B cell (primary cell): ENCODE measurements at regions not wholly inside any gene's neighbourhood (a gene's known extent, or its start where the extent isn't known, plus 50 kb on each side); places are given as distances from the start of the nearest gene placed in this dataset.

Experiments used
- ATAC-seq: fragments of 200-7000 bp; cut with Tn5 transposase; one replicate; pipeline ENCODE4 v1.10.0; 2021; ENCODE audit warnings: low read depth, mild to moderate bottlenecking, moderate number of reproducible peaks, moderate library complexity
- CTCF ChIA-PET: fragments of 350-600 bp; sonication (Branson Sonifier 250); formaldehyde crosslinking; loops from one replicate; lab custom pipeline; 2021; ENCODE audit warnings: antibody characterized with exemption, inconsistent platforms; lab: Charles Lee
- POLR2A ChIA-PET: fragments of 350-600 bp; sonication (Branson Sonifier 250); formaldehyde crosslinking; loops from one replicate; lab custom pipeline; 2021; ENCODE audit warnings: antibody characterized with exemption; lab: Charles Lee
- DNase-seq: peaks from one replicate; pipeline ENCODE4 v3.0.0; 2013
- H2AFZ ChIP-seq: 2 replicates; pipeline ENCODE4 v1.6.1; 2012; ENCODE audit warnings: mild to moderate bottlenecking, low read depth, low read length; ENCODE audit not compliant: insufficient read depth, poor library complexity, severe bottlenecking
- H3K27ac ChIP-seq, 2 donors: 1 replicate in 1 of 2; 2 replicates in 1 of 2; pipeline ENCODE4 v1.5.1; 2012 to 2013; ENCODE audit warnings: low read length in 2 of 2, mild to moderate bottlenecking in 2 of 2, moderate library complexity in 1 of 2
- H3K27me3 ChIP-seq, 4 experiments: fragments of 200-600 bp in 1 of 4; sonication (generic) in 1 of 4; replicated peaks in 1 of 4; 1 replicate in 2 of 4; 2 replicates in 2 of 4; pipeline versions ENCODE4 v1.6.1 to v1.7.0; 2013 to 2016; ENCODE audit warnings: low read length in 3 of 4, mild to moderate bottlenecking in 2 of 4, mixed read lengths in 1 of 4, moderate library complexity in 1 of 4; ENCODE audit not compliant: insufficient read depth in 4 of 4, control insufficient read depth in 3 of 4; ENCODE audit errors: control extremely low read depth in 1 of 4
- H3K36me3 ChIP-seq, 2 experiments: replicated peaks in 1 of 2; 1 replicate in 1 of 2; 2 replicates in 1 of 2; pipeline versions ENCODE4 v1.6.1 to v1.7.1; 2013; ENCODE audit warnings: low read length in 1 of 2; ENCODE audit not compliant: insufficient read depth in 2 of 2, control insufficient read depth in 1 of 2; ENCODE audit errors: control extremely low read depth in 1 of 2, extremely low read depth in 1 of 2
- H3K4me1 ChIP-seq, 2 donors: fragments of 200-600 bp in 1 of 2; sonication (generic) in 1 of 2; 1 replicate in 1 of 2; 2 replicates in 1 of 2; pipeline versions ENCODE4 v1.5.1 to v1.6.1; 2013 to 2017; ENCODE audit warnings: low read length in 2 of 2; ENCODE audit not compliant: control insufficient read depth in 2 of 2, insufficient read depth in 2 of 2
- H3K4me2 ChIP-seq: replicated peaks from 2 replicates; pipeline ENCODE3; 2012; ENCODE audit warnings: mild to moderate bottlenecking, low read depth, low read length; ENCODE audit not compliant: poor library complexity, severe bottlenecking
- H3K4me3 ChIP-seq, 5 experiments: fragments of 200-600 bp in 1 of 5; sonication (generic) in 1 of 5; 1 replicate in 3 of 5; 2 replicates in 2 of 5; pipeline versions ENCODE4 v1.5.1 to v1.7.0; 2011 to 2016; ENCODE audit warnings: low read length in 4 of 5, mild to moderate bottlenecking in 4 of 5, low read depth in 2 of 5, control low read depth in 1 of 5, moderate library complexity in 1 of 5; ENCODE audit not compliant: insufficient read depth in 1 of 5; ENCODE audit errors: control extremely low read depth in 1 of 5, extremely low read depth in 1 of 5
- H3K79me2 ChIP-seq: fragments of 200-600 bp; sonication (generic); one replicate; pipeline ENCODE4 v1.6.0; 2016; ENCODE audit warnings: low read length; ENCODE audit not compliant: control insufficient read depth, insufficient read depth
- H3K9ac ChIP-seq: fragments of 200-600 bp; sonication (generic); 2 replicates; pipeline ENCODE4 v1.6.1; 2017; ENCODE audit warnings: mild to moderate bottlenecking, low read length, moderate library complexity
- H3K9me3 ChIP-seq, 3 donors: one replicate each; pipeline versions ENCODE4 v1.6.1 to v1.7.1; 2013; ENCODE audit warnings: low read length in 2 of 3; ENCODE audit not compliant: control insufficient read depth in 2 of 3, insufficient read depth in 1 of 3; ENCODE audit errors: control extremely low read depth in 1 of 3
- H4K20me1 ChIP-seq: 2 replicates; pipeline ENCODE4 v1.6.0; 2012; ENCODE audit warnings: mild to moderate bottlenecking, low read length; ENCODE audit not compliant: insufficient read depth, control insufficient read depth, poor library complexity, severe bottlenecking
- H3K27ac Mint-ChIP-seq: one replicate; pipeline ENCODE4 v1.8.0; 2021; ENCODE audit warnings: mixed read lengths
- H3K27me3 Mint-ChIP-seq: one replicate; pipeline ENCODE4 v1.8.0; 2021; ENCODE audit warnings: mixed read lengths
- H3K4me1 Mint-ChIP-seq: one replicate; pipeline ENCODE4 v1.8.0; 2021; ENCODE audit warnings: mixed read lengths
- H3K4me3 Mint-ChIP-seq: one replicate; pipeline ENCODE4 v1.8.0; 2021; ENCODE audit warnings: mixed read lengths
- H3K9me3 Mint-ChIP-seq: one replicate; pipeline ENCODE4 v1.8.0; 2022; ENCODE audit warnings: mixed read lengths; ENCODE audit not compliant: insufficient read depth
- EZH2 ChIP-seq: IDR thresholded peaks from 2 replicates; pipeline ENCODE4 v1.6.1; 2012; ENCODE audit warnings: borderline replicate concordance, low read depth, mild to moderate bottlenecking, moderate library complexity, low read length; ENCODE audit not compliant: insufficient read depth, poor library complexity, severe bottlenecking
- WGBS: methylation state at CpG from one replicate; pipeline ENCODE4 v1.1.5; 2013; ENCODE audit warnings: missing lambda C conversion rate; ENCODE audit not compliant: insufficient coverage; 5-methylcytosine and 5-hydroxymethylcytosine counted together
- intact Hi-C: fragments of 100-400 bp; cut with micrococcal nuclease; formaldehyde crosslinking; loops from one replicate; pipeline ENCODE4 v1.10.0; 2022
- TF ChIP-seq, protein P1 (sequence below): fragments of 200-600 bp; IDR thresholded peaks from one replicate; pipeline ENCODE4 v1.8.0; 2022; ENCODE audit warnings: antibody characterized with exemption, mild to moderate bottlenecking

DNA sequence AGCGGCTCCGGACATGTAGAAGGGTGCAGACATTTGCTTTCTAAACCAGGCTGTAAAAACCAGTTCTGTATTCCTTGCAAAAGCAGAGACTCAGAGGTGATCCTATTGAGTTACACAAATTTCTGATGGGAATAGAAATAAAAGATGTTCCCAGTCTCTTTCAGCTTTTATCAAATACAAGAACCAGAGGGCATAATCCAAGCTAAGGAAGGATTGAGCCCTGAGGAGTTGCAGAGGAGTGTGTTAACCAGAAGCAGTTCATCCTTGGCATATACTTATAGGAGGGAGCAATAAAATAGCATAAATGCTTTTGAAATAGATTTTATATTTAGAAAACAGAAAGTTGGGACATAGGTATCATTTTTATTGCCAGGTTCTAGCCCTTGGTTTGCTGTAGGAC is 75.3 kb downstream of the KIF4B start:
- no peak overlapping the region for H3K4me3 Mint-ChIP-seq
- TF ChIP-seq EZH2, result no peak
- TF ChIP-seq, protein P1, sequence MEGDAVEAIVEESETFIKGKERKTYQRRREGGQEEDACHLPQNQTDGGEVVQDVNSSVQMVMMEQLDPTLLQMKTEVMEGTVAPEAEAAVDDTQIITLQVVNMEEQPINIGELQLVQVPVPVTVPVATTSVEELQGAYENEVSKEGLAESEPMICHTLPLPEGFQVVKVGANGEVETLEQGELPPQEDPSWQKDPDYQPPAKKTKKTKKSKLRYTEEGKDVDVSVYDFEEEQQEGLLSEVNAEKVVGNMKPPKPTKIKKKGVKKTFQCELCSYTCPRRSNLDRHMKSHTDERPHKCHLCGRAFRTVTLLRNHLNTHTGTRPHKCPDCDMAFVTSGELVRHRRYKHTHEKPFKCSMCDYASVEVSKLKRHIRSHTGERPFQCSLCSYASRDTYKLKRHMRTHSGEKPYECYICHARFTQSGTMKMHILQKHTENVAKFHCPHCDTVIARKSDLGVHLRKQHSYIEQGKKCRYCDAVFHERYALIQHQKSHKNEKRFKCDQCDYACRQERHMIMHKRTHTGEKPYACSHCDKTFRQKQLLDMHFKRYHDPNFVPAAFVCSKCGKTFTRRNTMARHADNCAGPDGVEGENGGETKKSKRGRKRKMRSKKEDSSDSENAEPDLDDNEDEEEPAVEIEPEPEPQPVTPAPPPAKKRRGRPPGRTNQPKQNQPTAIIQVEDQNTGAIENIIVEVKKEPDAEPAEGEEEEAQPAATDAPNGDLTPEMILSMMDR, result no peak
- DNase-seq (no peak), ATAC-seq (no peak)
- Histone ChIP-seq H4K20me1 (no peaks in the 10 kb centered on the region), H3K4me1 (no peaks in the 10 kb centered on the region), H3K4me3 (no peak overlapping the region), H3K27ac (no peak overlapping the region), H3K79me2 (no peaks in the 10 kb centered on the region), H3K9me3 (no peaks in the 10 kb centered on the region), H3K27me3 (no peaks in the 10 kb centered on the region), H3K9ac (no peak overlapping the region), H3K4me2 (no peak overlapping the region), H2AFZ (no peak overlapping the region), H3K36me3 (no peaks in the 10 kb centered on the region)
- ChIA-PET CTCF (no interaction called here), POLR2A (no interaction called here)
- H3K9me3 Mint-ChIP-seq, result no peaks in the 10 kb centered on the region
- H3K4me1 Mint-ChIP-seq, result no peaks in the 10 kb centered on the region
- H3K27me3 Mint-ChIP-seq, result peaks cover 3% of the 10 kb centered on the region
- no peak overlapping the region for H3K27ac Mint-ChIP-seq
- intact Hi-C loops, result no loop called here
- WGBS, result 100% methylated on average over 2 of the region's 2 CpGs

DNA sequence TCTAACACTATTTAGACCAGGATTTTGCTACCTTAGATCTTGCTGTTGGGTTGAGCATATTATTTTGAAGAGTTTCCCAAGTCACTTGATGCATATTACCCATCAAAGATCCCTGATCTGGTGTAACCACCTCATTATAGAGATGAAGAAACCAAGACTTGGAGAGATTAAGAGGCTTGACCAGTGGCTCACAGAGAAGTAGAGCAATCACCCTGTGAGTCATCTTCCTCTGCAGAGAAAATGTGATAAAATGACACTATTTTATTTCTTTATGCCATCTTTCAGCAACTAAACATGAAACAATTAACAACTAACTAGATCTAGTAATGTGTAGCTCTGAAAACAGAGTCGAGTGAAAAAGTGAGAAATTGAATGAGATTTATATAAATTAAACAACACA is 76.1 kb downstream of the KIF4B start:
- no peaks in the 10 kb centered on the region for H3K27me3 ChIP-seq
- H3K4me2 ChIP-seq, result no peak overlapping the region
- H3K4me3 Mint-ChIP-seq, result no peak overlapping the region
- H3K27ac ChIP-seq, result no peak overlapping the region
- peaks cover 4% of the 10 kb centered on the region for H3K27me3 Mint-ChIP-seq
- ChIA-PET CTCF (no interaction called here), POLR2A (no interaction called here)
- no peaks in the 10 kb centered on the region for H3K9me3 Mint-ChIP-seq
- DNase-seq (no peak), ATAC-seq (no peak)
- no peaks in the 10 kb centered on the region for H4K20me1 ChIP-seq
- no peak overlapping the region for H3K4me3 ChIP-seq
- H3K36me3 ChIP-seq, result no peaks in the 10 kb centered on the region
- TF ChIP-seq, protein P1, result no peak
- TF ChIP-seq EZH2, result no peak
- no peak overlapping the region for H2AFZ ChIP-seq
- no peaks in the 10 kb centered on the region for H3K9me3 ChIP-seq
- intact Hi-C loops, result no loop called here
- no peaks in the 10 kb centered on the region for H3K4me1 ChIP-seq
- H3K4me1 Mint-ChIP-seq, result no peaks in the 10 kb centered on the region
- WGBS, result no CpG with 5 or more reads among the region's 1 CpG
- no peak overlapping the region for H3K27ac Mint-ChIP-seq
- no peak overlapping the region for H3K9ac ChIP-seq
- H3K79me2 ChIP-seq, result no peaks in the 10 kb centered on the region
